GM18870 (cell line): ENCODE measurements at regions not wholly inside any gene's neighbourhood (a gene's known extent, or its start where the extent isn't known, plus 50 kb on each side); places are given as distances from the start of the nearest gene placed in this dataset.

Experiments
- ATAC-seq: cut with Tn5 transposase; IDR thresholded peaks from one replicate; pipeline ENCODE4 v1.9.1; 2021; ENCODE audit warnings: moderate library complexity; ENCODE audit not compliant: unreplicated experiment

- no peak for ATAC-seq
These were observed 83.8 kb upstream of the CCDC85A start for GRCh38 chr2:56099963-56100362.

- ATAC-seq: no peak
These were observed 82.9 kb upstream of the CCDC85A start for GRCh38 chr2:56100791-56101312.

GRCh38 chr2:56102098-56102497 lies 81.7 kb upstream of the CCDC85A start:
- no peak for ATAC-seq

GRCh38 chr2:56102866-56103265 lies 80.9 kb upstream of the CCDC85A start:
- no peak for ATAC-seq

- no peak for ATAC-seq
These were observed 78.8 kb upstream of the CCDC85A start for GRCh38 chr2:56104962-56105361.

GRCh38 chr2:56107502-56108220 lies 76.1 kb upstream of the CCDC85A start:
- no peak for ATAC-seq

DNA sequence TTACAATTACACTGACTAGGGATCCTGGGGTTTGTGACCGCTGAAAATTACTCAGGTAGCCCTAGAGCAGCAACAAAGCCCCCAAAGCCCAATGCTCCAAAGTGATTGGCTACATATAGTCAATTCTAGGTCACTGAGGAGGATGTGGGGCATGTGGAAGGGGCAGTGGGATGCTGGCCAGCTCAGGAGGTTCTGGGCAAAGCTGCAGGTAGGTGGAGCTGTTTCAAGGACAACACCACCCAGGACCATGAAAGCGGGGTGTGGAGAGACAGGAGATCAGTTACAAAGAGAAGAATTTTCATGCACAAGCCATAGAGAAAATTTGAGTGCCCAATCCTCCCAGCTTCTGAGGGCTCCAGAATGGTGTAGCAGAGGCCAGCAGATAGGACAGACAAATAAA lies 75.0 kb upstream of the CCDC85A start:
- ATAC-seq: no peak

DNA sequence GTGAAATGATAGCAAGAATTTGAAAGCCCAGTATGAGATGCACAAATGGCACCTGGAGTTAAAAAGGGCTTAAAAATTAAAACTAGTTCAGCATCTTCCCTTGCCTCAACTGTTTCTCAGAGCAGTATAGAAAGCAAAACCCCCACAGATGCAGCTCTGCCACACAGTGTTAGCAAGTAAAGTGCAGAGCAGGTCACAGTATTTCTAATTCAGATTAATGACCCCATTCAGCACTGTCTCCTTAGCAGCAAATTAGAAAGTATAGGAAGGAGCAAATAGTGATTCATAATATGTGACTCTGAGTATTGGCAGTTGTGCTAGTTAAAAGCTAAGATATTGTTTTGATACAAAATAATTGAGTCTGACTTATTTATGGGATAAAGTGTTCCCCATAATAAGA lies 73.8 kb upstream of the CCDC85A start:
- ATAC-seq: no peak

DNA sequence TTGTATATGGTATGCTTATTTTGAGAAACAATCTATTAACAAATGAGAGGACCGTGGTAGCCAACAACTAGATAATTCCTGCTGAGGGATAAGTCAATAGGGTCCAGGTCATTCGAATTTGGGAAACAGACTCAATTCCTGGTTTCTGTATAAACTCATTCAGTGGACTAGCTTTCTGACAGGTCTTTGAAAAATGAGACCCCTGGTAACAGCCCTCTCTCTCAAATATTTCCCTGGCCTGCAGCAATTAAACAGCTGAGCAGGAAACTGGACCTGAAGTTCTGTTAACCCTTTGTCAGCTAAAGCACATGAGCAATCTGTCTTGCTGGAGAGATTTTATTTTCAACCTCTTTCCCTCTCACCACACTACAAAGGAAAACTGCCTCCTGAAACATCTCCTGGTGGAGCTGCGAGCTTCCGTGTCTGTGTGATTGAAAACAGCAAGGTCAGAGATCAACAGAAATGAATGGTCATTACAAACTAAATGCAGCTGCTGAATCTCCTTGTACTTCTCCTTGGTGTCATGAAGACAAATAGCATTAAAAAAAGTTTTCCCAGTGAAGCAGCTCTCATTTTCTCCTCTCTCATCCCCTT lies 70.3 kb upstream of the CCDC85A start:
- no peak for ATAC-seq

GRCh38 chr2:56117764-56118163 lies 66.0 kb upstream of the CCDC85A start:
- ATAC-seq: no peak

GRCh38 chr2:56118474-56118873 lies 65.3 kb upstream of the CCDC85A start:
- no peak for ATAC-seq

GRCh38 chr2:56121995-56122394 lies 61.8 kb upstream of the CCDC85A start:
- ATAC-seq: no peak

DNA sequence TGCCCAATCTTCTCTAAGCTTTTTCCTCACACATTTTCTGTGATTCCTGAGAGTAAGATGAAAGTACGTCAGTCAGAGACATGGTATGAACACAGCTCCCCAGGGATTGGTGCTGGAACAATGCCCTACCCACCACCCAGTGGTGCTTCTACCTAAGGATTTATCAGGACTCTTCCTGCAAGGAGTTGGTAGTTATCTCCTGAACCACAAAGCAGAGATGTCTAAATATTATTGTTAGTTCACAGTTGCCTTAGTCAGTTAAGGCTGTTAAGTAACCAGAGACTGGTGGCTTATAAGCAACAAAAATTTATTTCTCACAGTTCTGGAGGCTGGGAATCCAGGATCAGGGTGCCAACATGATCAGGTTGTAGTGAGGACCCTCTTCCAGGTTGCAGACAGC lies 60.3 kb upstream of the CCDC85A start:
- ATAC-seq: no peak

GRCh38 chr2:56127010-56127409 lies 56.8 kb upstream of the CCDC85A start:
- ATAC-seq: no peak

- no peak for ATAC-seq
These were observed 56.2 kb upstream of the CCDC85A start for GRCh38 chr2:56127463-56128152.

DNA sequence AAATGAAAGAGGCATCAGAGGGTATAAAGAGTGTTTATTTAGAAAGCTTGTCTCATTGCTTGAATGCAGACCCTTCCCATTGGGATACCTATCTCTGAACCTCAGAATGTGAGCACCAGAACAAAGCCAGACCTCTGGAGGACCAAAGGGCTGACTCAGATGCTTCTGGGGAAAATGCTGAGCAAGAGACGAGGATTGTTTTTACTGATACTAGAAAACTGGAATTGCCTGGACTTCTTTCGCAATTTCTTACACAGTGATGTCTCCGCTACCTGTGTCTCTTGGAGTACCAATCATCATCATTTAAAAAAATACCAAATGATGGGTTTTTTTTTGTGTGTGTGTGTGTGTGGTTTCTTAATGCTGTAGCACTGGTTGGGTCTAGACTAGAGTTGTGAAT lies 55.6 kb upstream of the CCDC85A start:
- no peak for ATAC-seq

- no peak for ATAC-seq
These were observed 53.2 kb upstream of the CCDC85A start for GRCh38 chr2:56130463-56131070.

DNA sequence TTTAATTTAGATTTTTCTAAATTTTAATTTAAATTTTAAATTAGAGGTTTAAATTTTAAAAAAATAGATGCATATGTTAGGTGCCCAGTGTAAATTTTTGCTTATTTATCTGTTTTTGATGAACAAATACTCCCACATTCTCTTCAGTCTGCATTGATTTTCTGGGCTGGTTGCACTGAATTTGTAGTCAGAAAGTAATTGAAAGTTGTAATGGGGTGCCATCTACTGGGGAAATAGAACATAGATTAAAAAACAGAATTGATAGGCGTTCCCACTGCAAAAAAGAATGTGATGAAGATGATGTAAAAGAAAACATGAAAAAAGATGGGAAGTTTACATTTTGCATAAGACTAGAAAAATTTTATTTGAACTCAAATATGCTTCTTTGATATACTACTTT lies 51.7 kb upstream of the CCDC85A start:
- ATAC-seq: no peak

- no peak for ATAC-seq
These were observed 50.3 kb upstream of the CCDC85A start for GRCh38 chr2:56133441-56133840.

DNA sequence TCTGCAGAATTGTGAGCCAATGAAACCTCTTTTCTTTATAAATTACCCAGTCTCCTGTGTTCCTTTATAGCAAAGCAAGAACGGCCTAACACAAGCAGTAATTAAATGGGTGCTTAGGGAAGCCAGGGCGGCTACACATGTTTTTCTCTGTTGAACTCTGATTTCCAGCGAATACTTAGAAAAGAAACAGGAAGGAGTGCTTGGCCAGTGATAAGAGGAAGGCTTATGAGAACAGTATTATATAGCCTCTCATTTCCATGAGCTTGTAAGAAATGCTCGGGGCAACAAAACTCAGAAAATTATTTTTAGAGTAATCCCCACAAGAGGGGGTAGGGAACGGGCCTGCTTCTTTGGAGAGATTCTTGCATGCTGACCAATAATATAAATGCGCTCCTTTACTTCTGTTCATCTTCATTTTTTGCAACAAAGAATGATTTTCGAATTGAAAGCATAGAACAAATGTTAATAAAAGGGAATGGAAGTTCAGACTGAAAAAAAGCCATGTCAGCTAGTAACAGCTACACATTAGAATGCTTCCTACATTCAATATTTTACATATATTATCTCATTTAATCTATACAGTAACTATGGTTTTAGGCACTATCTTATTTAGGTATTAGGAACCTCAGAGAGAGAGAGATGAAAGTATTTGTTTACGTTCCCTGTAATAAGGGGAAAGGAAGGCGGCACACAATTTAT lies 49.7 kb upstream of the CCDC85A start:
- no peak for ATAC-seq
